ENCODE measurements at regions not wholly inside any gene's neighbourhood (a gene's known extent, or its start where the extent isn't known, plus 50 kb on each side); places are given as distances from the start of the nearest gene placed in this dataset.

DNA sequence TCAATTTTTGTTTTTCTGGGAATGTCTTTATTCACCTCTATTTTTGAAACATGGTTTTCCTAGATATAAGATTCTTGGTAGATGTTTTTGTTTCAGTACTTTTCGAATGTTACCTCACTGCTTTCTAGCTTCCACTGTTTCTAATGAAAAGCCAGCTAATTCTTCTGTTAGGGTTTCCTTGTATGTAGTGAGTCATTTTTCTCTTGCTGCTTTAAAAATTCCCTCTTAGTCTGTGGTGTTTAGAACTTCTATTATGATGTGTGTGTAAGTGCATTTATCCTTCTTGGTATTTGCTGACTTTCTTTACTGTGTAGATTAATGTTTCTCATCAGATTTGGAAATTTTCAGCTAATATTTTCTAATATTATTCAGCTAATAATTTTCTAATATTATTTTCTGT is 151.1 kb upstream of the OSTN start:
- TF ChIP-seq POLR2A (IDR thresholded peaks at IDR 0.05; ENCODE audit: low read depth, low read length) (no peak), TAF1 (IDR thresholded peaks at IDR 0.05; ENCODE audit: borderline replicate concordance, low read depth, low read length) (no peak)

All from GM12892 (cell line).